Caco-2 (cell line): ENCODE measurements at regions not wholly inside any gene's neighbourhood (a gene's known extent, or its start where the extent isn't known, plus 50 kb on each side); places are given as distances from the start of the nearest gene placed in this dataset.
"Not testable (repeated sequence)": the region's sequence is repeated elsewhere in the genome, so short reads cannot be mapped to it uniquely, and the experiment has no call there.

ENCODE experiments used
- BruUV-seq: library from RNA; stranded (reverse); fragments of 400-500 nt; replicated peaks from 2 replicates; lab custom pipeline; 2021; lab: Mats Ljungman, UMichigan
- CTCF ChIA-PET: fragments of 300-600 bp; sonication (Branson Sonifier 250); formaldehyde crosslinking; loops from one replicate; lab custom pipeline; 2022; ENCODE audit warnings: antibody characterized with exemption; lab: Charles Lee
- POLR2A ChIA-PET: fragments of 300-600 bp; sonication (Branson Sonifier 250); formaldehyde crosslinking; loops from one replicate; lab custom pipeline; 2022; ENCODE audit warnings: antibody characterized with exemption; lab: Charles Lee
- DNase-seq, 2 experiments: peaks; one replicate each; pipeline versions ENCODE4 v3.0.0 to v3.0.0-alpha.2; 2020 to 2022
- H3K27me3 ChIP-seq: replicated peaks from 2 replicates; pipeline ENCODE4 v1.6.0; 2011; ENCODE audit warnings: low read length; ENCODE audit not compliant: control insufficient read depth, insufficient read depth
- H3K36me3 ChIP-seq: 2 replicates; pipeline ENCODE4 v1.5.1; 2011; ENCODE audit warnings: low read length; ENCODE audit not compliant: control insufficient read depth, insufficient read depth
- H3K4me1 ChIP-seq: fragments of 250-450 bp; sonication (Bioruptor Pico); 2 replicates; pipeline ENCODE4 v1.5.1; 2020; ENCODE audit warnings: mild to moderate bottlenecking
- H3K4me3 ChIP-seq: 2 replicates; pipeline ENCODE4 v1.5.1; 2011; ENCODE audit warnings: low read depth, mild to moderate bottlenecking, control low read depth, low read length
- H3K9me3 ChIP-seq: fragments of 250-450 bp; sonication (Bioruptor Pico); 2 replicates; pipeline ENCODE4 v1.5.1; 2020; ENCODE audit warnings: mild to moderate bottlenecking, moderate library complexity
- H3K27ac Mint-ChIP-seq: one replicate; pipeline ENCODE4 v1.8.0; 2022; ENCODE audit warnings: mixed read lengths; ENCODE audit not compliant: unreplicated experiment
- H3K27me3 Mint-ChIP-seq: one replicate; pipeline ENCODE4 v1.8.0; 2022; ENCODE audit warnings: mixed read lengths; ENCODE audit not compliant: insufficient read depth, unreplicated experiment
- H3K36me3 Mint-ChIP-seq: one replicate; pipeline ENCODE4 v1.8.0; 2022; ENCODE audit warnings: mild to moderate bottlenecking, mixed read lengths; ENCODE audit not compliant: insufficient read depth, unreplicated experiment
- H3K4me1 Mint-ChIP-seq: one replicate; pipeline ENCODE4 v1.8.0; 2022; ENCODE audit warnings: low read depth, mixed read lengths; ENCODE audit not compliant: unreplicated experiment
- H3K4me3 Mint-ChIP-seq: one replicate; pipeline ENCODE4 v1.8.0; 2022; ENCODE audit warnings: mild to moderate bottlenecking, moderate library complexity, mixed read lengths; ENCODE audit not compliant: unreplicated experiment
- H3K9me3 Mint-ChIP-seq: one replicate; pipeline ENCODE4 v1.8.0; 2022; ENCODE audit warnings: mixed read lengths; ENCODE audit not compliant: unreplicated experiment
- CTCF ChIP-seq, 2 experiments: fragments of 200-600 bp in 1 of 2; IDR thresholded peaks; 1 replicate in 1 of 2; 2 replicates in 1 of 2; pipeline versions ENCODE4 v1.5.1 to v1.8.0; 2011 to 2022; ENCODE audit warnings: antibody characterized with exemption in 1 of 2, control low read depth in 1 of 2, inconsistent platforms in 1 of 2, low read depth in 1 of 2, low read length in 1 of 2, mild to moderate bottlenecking in 1 of 2, moderate library complexity in 1 of 2; ENCODE audit not compliant: insufficient read depth in 1 of 2, severe bottlenecking in 1 of 2, unreplicated experiment in 1 of 2
- intact Hi-C: fragments of 100-400 bp; cut with micrococcal nuclease; formaldehyde crosslinking; loops from one replicate; pipeline ENCODE4 v1.10.0; 2022; ENCODE audit not compliant: unreplicated experiment

- no TSS peak for BruUV-seq
- no peaks in the 10 kb centered on the region for H3K36me3 ChIP-seq
- Mint-ChIP-seq H3K27ac (no peak overlapping the region), H3K36me3 (no peaks in the 10 kb centered on the region), H3K4me1 (no peaks in the 10 kb centered on the region), H3K4me3 (no peak overlapping the region), H3K9me3 (no peaks in the 10 kb centered on the region), H3K27me3 (no peaks in the 10 kb centered on the region)
- TF ChIP-seq CTCF (IDR thresholded peaks at IDR 0.05; ENCODE audit: insufficient read depth in 1 of 2, low read depth in 1 of 2, low read length in 1 of 2, severe bottlenecking in 1 of 2, unreplicated experiment in 1 of 2), result no peak
- POLR2A ChIA-PET, result no interaction called here
- CTCF ChIA-PET, result no interaction called here
- H3K27me3 ChIP-seq, result no peaks in the 10 kb centered on the region
- no peak overlapping the region for H3K4me3 ChIP-seq
- no peaks in the 10 kb centered on the region; the same call in 1 of the 2 replicates for H3K9me3 ChIP-seq
- H3K4me1 ChIP-seq, result no peaks in the 10 kb centered on the region
- intact Hi-C loops, result no loop called here
- no peak for DNase-seq
Measured at GRCh38 chr2:144619760-144620159, 99.8 kb upstream of the ZEB2 start.

DNA sequence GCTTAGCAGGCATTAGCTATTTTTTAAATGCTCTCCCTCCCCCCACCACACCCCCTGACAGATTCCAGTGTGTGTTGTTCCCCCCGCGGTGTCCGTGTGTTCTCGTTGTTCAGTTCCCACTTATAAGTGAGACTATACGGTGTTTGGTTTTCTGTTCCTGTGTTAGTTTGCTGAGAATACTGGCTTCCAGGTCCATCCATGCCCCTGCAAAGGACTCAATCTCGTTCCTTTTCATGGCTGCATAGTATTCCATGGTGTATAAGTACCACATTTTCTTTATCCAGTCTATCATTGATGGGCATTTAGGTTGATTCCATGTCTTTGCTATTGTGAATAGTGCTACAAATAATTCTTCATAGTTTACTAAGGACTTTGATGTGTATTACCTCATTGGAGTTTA, 97.3 kb upstream of the ZEB2 start:
- H3K36me3 ChIP-seq, H3K4me3 Mint-ChIP-seq, CTCF ChIA-PET, H3K9me3 ChIP-seq, POLR2A ChIA-PET, DNase-seq, H3K27me3 Mint-ChIP-seq, H3K36me3 Mint-ChIP-seq, intact Hi-C loops, H3K27me3 ChIP-seq, H3K4me1 Mint-ChIP-seq, BruUV-seq, H3K4me3 ChIP-seq, H3K9me3 Mint-ChIP-seq, H3K27ac Mint-ChIP-seq, H3K4me1 ChIP-seq: not testable (repeated sequence)

- TF ChIP-seq CTCF (IDR thresholded peaks at IDR 0.05; ENCODE audit: insufficient read depth in 1 of 2, low read depth in 1 of 2, low read length in 1 of 2, severe bottlenecking in 1 of 2, unreplicated experiment in 1 of 2), result no peak
- no TSS peak for BruUV-seq
Measured at GRCh38 chr2:144615866-144616565, 96.1 kb upstream of the ZEB2 start.

More at GRCh38 chr2:144615866-144616565, 96.1 kb upstream of the ZEB2 start:
- DNase-seq, result no peak
- ChIA-PET POLR2A (no interaction called here), CTCF (no interaction called here)
- Mint-ChIP-seq H3K4me3 (no peak overlapping the region), H3K27ac (no peak overlapping the region), H3K4me1 (no peaks in the 10 kb centered on the region), H3K36me3 (no peaks in the 10 kb centered on the region), H3K9me3 (no peaks in the 10 kb centered on the region), H3K27me3 (no peaks in the 10 kb centered on the region)
- intact Hi-C loops, result no loop called here
- Histone ChIP-seq H3K27me3 (no peaks in the 10 kb centered on the region), H3K4me1 (no peaks in the 10 kb centered on the region), H3K9me3 (no peaks in the 10 kb centered on the region; the same call in 1 of the 2 replicates), H3K36me3 (no peaks in the 10 kb centered on the region), H3K4me3 (no peak overlapping the region)
